HCT116 (cell line): ENCODE measurements at regions not wholly inside any gene's neighbourhood (a gene's known extent, or its start where the extent isn't known, plus 50 kb on each side); places are given as distances from the start of the nearest gene placed in this dataset.

ENCODE experiments used
- ATAC-seq: fragments of 200-7000 bp; cut with Tn5 transposase; 2 replicates; pipeline ENCODE4 v1.9.1; 2020; ENCODE audit warnings: mild to moderate bottlenecking, moderate library complexity
- BruUV-seq: library from RNA; stranded (reverse); fragments of 400-500 nt; replicated peaks from 2 replicates; lab custom pipeline; 2021; lab: Mats Ljungman, UMichigan
- CTCF ChIA-PET: fragments of 300-600 bp; sonication (Branson Sonifier 250); formaldehyde crosslinking; loops from one replicate; lab custom pipeline; 2021; ENCODE audit warnings: antibody characterized with exemption; lab: Charles Lee
- POLR2A ChIA-PET: fragments of 300-600, 350-600 bp; sonication (Branson Sonifier 250); formaldehyde crosslinking; loops from one replicate; lab custom pipeline; 2021; ENCODE audit warnings: antibody characterized with exemption; lab: Charles Lee
- RAD21 ChIA-PET, 2 experiments: fragments of 300-600 bp; sonication (Branson Sonifier 250); formaldehyde crosslinking; loops; one replicate each; lab custom pipeline; 2023; ENCODE audit warnings: low total read pairs in 2 of 2; ENCODE audit not compliant: uncharacterized antibody in 2 of 2, unreplicated experiment in 2 of 2, low non-redundant PET in 1 of 2; lab: Charles Lee
- DNase-seq: peaks from one replicate; pipeline ENCODE4 v3.0.0-alpha.2; 2010; ENCODE audit warnings: low read depth, low spot score
- H2AFZ ChIP-seq: fragments of 200-600 bp; shearing (Covaris generic), sonication (generic); 2 replicates; pipeline ENCODE4 v1.6.1; 2017; ENCODE audit warnings: low read depth, mixed run types, mixed read lengths, antibody characterized with exemption, low read length; ENCODE audit not compliant: poor library complexity, severe bottlenecking
- H3K27ac ChIP-seq: 2 replicates; pipeline ENCODE4 v1.5.1; 2012; ENCODE audit warnings: low read depth, low read length
- H3K27me3 ChIP-seq: fragments of 200-600 bp; sonication (generic); 2 replicates; pipeline ENCODE4 v1.6.1; 2016; ENCODE audit warnings: mixed run types, low read length, mixed read lengths; ENCODE audit not compliant: insufficient read depth
- H3K36me3 ChIP-seq, 2 experiments: fragments of 200-500 bp in 1 of 2; fragments of 200-600 bp in 1 of 2; sonication (Bioruptor generic) in 1 of 2; sonication (generic) in 1 of 2; 2 replicates each; pipeline versions ENCODE4 v1.5.1 to v1.6.1; 2014 to 2016; ENCODE audit warnings: low read length in 2 of 2, inconsistent platforms in 1 of 2, mixed read lengths in 1 of 2, mixed run types in 1 of 2; ENCODE audit not compliant: insufficient read depth in 2 of 2, control insufficient read depth in 1 of 2
- H3K4me1 ChIP-seq, 2 experiments: fragments of 200-600 bp in 1 of 2; sonication (generic) in 1 of 2; 2 replicates each; pipeline versions ENCODE4 v1.5.1 to v1.6.1; 2012 to 2017; ENCODE audit warnings: low read length in 2 of 2, inconsistent platforms in 1 of 2, mild to moderate bottlenecking in 1 of 2, mixed read lengths in 1 of 2, mixed run types in 1 of 2, moderate library complexity in 1 of 2; ENCODE audit not compliant: insufficient read depth in 2 of 2, control insufficient read depth in 1 of 2
- H3K4me2 ChIP-seq: fragments of 200-600 bp; sonication (generic); 2 replicates; pipeline ENCODE4 v1.6.1; 2017; ENCODE audit warnings: mixed run types, low read length, mixed read lengths
- H3K4me3 ChIP-seq, 2 experiments: fragments of 200-600 bp in 1 of 2; sonication (generic) in 1 of 2; replicated peaks in 1 of 2; 2 replicates each; pipeline ENCODE4 v1.5.1; 2011 to 2016; ENCODE audit warnings: low read length in 2 of 2, control low read depth in 1 of 2, low read depth in 1 of 2, mild to moderate bottlenecking in 1 of 2, mixed read lengths in 1 of 2, mixed run types in 1 of 2
- H3K79me2 ChIP-seq: fragments of 200-600 bp; sonication (generic); 2 replicates; pipeline ENCODE4 v1.6.1; 2017; ENCODE audit warnings: mild to moderate bottlenecking, mixed run types, low read length, moderate library complexity, mixed read lengths; ENCODE audit not compliant: insufficient read depth
- H3K9ac ChIP-seq: fragments of 200-600 bp; sonication (generic); 2 replicates; pipeline ENCODE4 v1.6.1; 2016; ENCODE audit warnings: low read length, mixed read lengths
- H3K9me2 ChIP-seq: fragments of 200-600 bp; sonication (generic), shearing (Covaris generic); 2 replicates; pipeline ENCODE4 v1.6.1; 2017; ENCODE audit warnings: mixed run types, mild to moderate bottlenecking, moderate library complexity; ENCODE audit not compliant: insufficient read depth
- H3K9me3 ChIP-seq, 2 experiments: fragments of 200-500 bp in 1 of 2; fragments of 200-600 bp in 1 of 2; sonication (Bioruptor generic) in 1 of 2; sonication (generic) in 1 of 2; 2 replicates each; pipeline ENCODE4 v1.6.1; 2014 to 2017; ENCODE audit warnings: low read length in 2 of 2, mixed read lengths in 2 of 2, inconsistent platforms in 1 of 2, low read depth in 1 of 2, mild to moderate bottlenecking in 1 of 2, mixed run types in 1 of 2, moderate library complexity in 1 of 2; ENCODE audit not compliant: control insufficient read depth in 1 of 2, insufficient read depth in 1 of 2
- H4K20me1 ChIP-seq: fragments of 200-600 bp; sonication (generic), shearing (Covaris generic); 2 replicates; pipeline ENCODE4 v1.6.1; 2017; ENCODE audit warnings: mixed run types, mild to moderate bottlenecking, moderate library complexity; ENCODE audit not compliant: insufficient read depth
- ATF3 ChIP-seq: IDR thresholded peaks from 2 replicates; pipeline ENCODE4 v1.6.1; 2012
- CBX3 ChIP-seq: IDR thresholded peaks from 2 replicates; pipeline ENCODE4 v1.6.1; 2012; ENCODE audit warnings: low read depth
- CEBPB ChIP-seq: IDR thresholded peaks from 2 replicates; pipeline ENCODE4 v1.6.1; 2012; ENCODE audit warnings: low read depth
- CTCF ChIP-seq, 3 experiments: fragments of 200-600 bp in 1 of 3; sonication (generic) in 1 of 3; IDR thresholded peaks in 2 of 3; conservative IDR thresholded peaks in 1 of 3; 2 replicates each; pipeline ENCODE4 v1.5.1; 2012 to 2017; ENCODE audit warnings: low read depth in 2 of 3, low read length in 2 of 3, antibody characterized with exemption in 1 of 3, borderline replicate concordance in 1 of 3, control low read depth in 1 of 3, mild to moderate bottlenecking in 1 of 3, mixed read lengths in 1 of 3, mixed run types in 1 of 3, moderate library complexity in 1 of 3; ENCODE audit not compliant: insufficient read depth in 1 of 3
- EGR1 ChIP-seq: IDR thresholded peaks from 2 replicates; pipeline ENCODE4 v1.6.1; 2012; ENCODE audit warnings: low read depth
- ELF1 ChIP-seq: IDR thresholded peaks from 2 replicates; pipeline ENCODE4 v1.6.1; 2012; ENCODE audit warnings: low read depth, borderline replicate concordance
- EZH2 ChIP-seq: fragments of 200-600 bp; sonication (generic); IDR thresholded peaks from 2 replicates; pipeline ENCODE4 v1.6.1; 2017; ENCODE audit warnings: antibody characterized with exemption, mixed run types
- EZH2phosphoT487 ChIP-seq: fragments of 200-600 bp; IDR thresholded peaks from 2 replicates; pipeline ENCODE4 v1.6.1; 2018; ENCODE audit warnings: antibody characterized with exemption, borderline replicate concordance
- FOSL1 ChIP-seq: IDR thresholded peaks from 2 replicates; pipeline ENCODE4 v1.6.1; 2012; ENCODE audit warnings: low read depth
- JUND ChIP-seq: IDR thresholded peaks from 2 replicates; pipeline ENCODE4 v1.6.1; 2012
- MAX ChIP-seq: IDR thresholded peaks from 2 replicates; pipeline ENCODE4 v1.6.1; 2012
- POLR2A ChIP-seq: IDR thresholded peaks from 2 replicates; pipeline ENCODE4 v1.7.0; 2011; ENCODE audit warnings: borderline replicate concordance; ENCODE audit not compliant: insufficient read depth, insufficient read length; ENCODE audit errors: extremely low read depth
- POLR2AphosphoS5 ChIP-seq: IDR thresholded peaks from 2 replicates; pipeline ENCODE4 v1.6.1; 2011; ENCODE audit warnings: mild to moderate bottlenecking, low read depth, low read length, moderate library complexity
- RAD21 ChIP-seq: IDR thresholded peaks from 2 replicates; pipeline ENCODE4 v1.6.1; 2012; ENCODE audit warnings: low read depth, mild to moderate bottlenecking
- REST ChIP-seq: IDR thresholded peaks from 2 replicates; pipeline ENCODE4 v1.6.1; 2012; ENCODE audit warnings: low read depth
- SIN3A ChIP-seq: IDR thresholded peaks from 2 replicates; pipeline ENCODE4 v1.6.1; 2012; ENCODE audit warnings: low read depth
- TCF7L2 ChIP-seq: IDR thresholded peaks from 2 replicates; pipeline ENCODE4 v1.7.0; 2011; ENCODE audit warnings: borderline replicate concordance, inconsistent platforms; ENCODE audit not compliant: insufficient read depth, insufficient read length; ENCODE audit errors: extremely low read depth
- ZFX ChIP-seq: fragments of 450-650 bp; IDR thresholded peaks from 2 replicates; pipeline ENCODE4 v1.6.1; 2017
- ZNF274 ChIP-seq: fragments of 200-500 bp; sonication (Bioruptor generic); IDR thresholded peaks from 2 replicates; pipeline ENCODE4 v1.6.1; 2014; ENCODE audit warnings: mild to moderate bottlenecking, low read depth, low read length, inconsistent platforms
- intact Hi-C: fragments of 100-400 bp; cut with micrococcal nuclease; formaldehyde crosslinking; loops from 2 replicates; pipeline ENCODE4 v1.10.0; 2022
- TF ChIP-seq, protein P1 (sequence below): IDR thresholded peaks from 2 replicates; pipeline ENCODE4 v1.6.1; 2011; ENCODE audit warnings: mild to moderate bottlenecking, low read length, moderate library complexity; ENCODE audit not compliant: insufficient replicate concordance; ENCODE audit errors: extremely low read depth

- intact Hi-C loops = no loop called here
- Histone ChIP-seq H3K36me3 (no peaks in the 10 kb centered on the region), H3K4me2 (no peak overlapping the region), H3K9ac (no peak overlapping the region), H3K79me2 (no peaks in the 10 kb centered on the region), H3K4me1 (no peaks in the 10 kb centered on the region), H4K20me1 (no peaks in the 10 kb centered on the region), H2AFZ (no peak overlapping the region), H3K27me3 (peaks cover 9% of the 10 kb centered on the region; the same call in 1 of the 2 replicates), H3K4me3 (no peak overlapping the region), H3K27ac (no peak overlapping the region), H3K9me2 (no peaks in the 10 kb centered on the region), H3K9me3 (no peaks in the 10 kb centered on the region)
- BruUV-seq = no TSS peak
- RAD21 ChIA-PET = no interaction called here
- CTCF ChIA-PET = no interaction called here
- DNase-seq = no peak
- no peak for ATAC-seq
- no peak for TF ChIP-seq POLR2A
- no peak for TF ChIP-seq ATF3
- no peak for TF ChIP-seq ZFX
- no peak for TF ChIP-seq EGR1
- TF ChIP-seq CEBPB = no peak
- no peak for TF ChIP-seq SIN3A
- TF ChIP-seq JUND = no peak
- no peak for TF ChIP-seq CBX3
- no peak for TF ChIP-seq CTCF (IDR thresholded peaks at IDR 0.05 in 2 of 3, conservative IDR thresholded peaks at IDR 0.05 in 1 of 3; ENCODE audit: borderline replicate concordance in 1 of 3, insufficient read depth in 1 of 3, low read depth in 2 of 3, low read length in 2 of 3)
- no peak for TF ChIP-seq TCF7L2
- no peak for TF ChIP-seq EZH2
- TF ChIP-seq ZNF274 = no peak
- TF ChIP-seq, protein P1, sequence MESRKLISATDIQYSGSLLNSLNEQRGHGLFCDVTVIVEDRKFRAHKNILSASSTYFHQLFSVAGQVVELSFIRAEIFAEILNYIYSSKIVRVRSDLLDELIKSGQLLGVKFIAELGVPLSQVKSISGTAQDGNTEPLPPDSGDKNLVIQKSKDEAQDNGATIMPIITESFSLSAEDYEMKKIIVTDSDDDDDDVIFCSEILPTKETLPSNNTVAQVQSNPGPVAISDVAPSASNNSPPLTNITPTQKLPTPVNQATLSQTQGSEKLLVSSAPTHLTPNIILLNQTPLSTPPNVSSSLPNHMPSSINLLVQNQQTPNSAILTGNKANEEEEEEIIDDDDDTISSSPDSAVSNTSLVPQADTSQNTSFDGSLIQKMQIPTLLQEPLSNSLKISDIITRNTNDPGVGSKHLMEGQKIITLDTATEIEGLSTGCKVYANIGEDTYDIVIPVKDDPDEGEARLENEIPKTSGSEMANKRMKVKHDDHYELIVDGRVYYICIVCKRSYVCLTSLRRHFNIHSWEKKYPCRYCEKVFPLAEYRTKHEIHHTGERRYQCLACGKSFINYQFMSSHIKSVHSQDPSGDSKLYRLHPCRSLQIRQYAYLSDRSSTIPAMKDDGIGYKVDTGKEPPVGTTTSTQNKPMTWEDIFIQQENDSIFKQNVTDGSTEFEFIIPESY = no peak
- TF ChIP-seq RAD21 = no peak
- no peak for TF ChIP-seq MAX
- no peak for TF ChIP-seq EZH2phosphoT487
- TF ChIP-seq POLR2AphosphoS5 = no peak
- TF ChIP-seq FOSL1 = no peak
- TF ChIP-seq ELF1 = no peak
- TF ChIP-seq REST = no peak
- POLR2A ChIA-PET = no interaction called here
Measured at GRCh38 chr2:198452327-198452726, 647.9 kb downstream of the PLCL1 start.
